Panc1 (cell line): ENCODE measurements at regions not wholly inside any gene's neighbourhood (a gene's known extent, or its start where the extent isn't known, plus 50 kb on each side); places are given as distances from the start of the nearest gene placed in this dataset.

Experiments used
- ATAC-seq: fragments of 200-7000 bp; cut with Tn5 transposase; 2 replicates; pipeline ENCODE4 v1.9.1; 2020; ENCODE audit warnings: mild to moderate bottlenecking, moderate library complexity
- BruUV-seq: library from RNA; stranded (reverse); fragments of 400-500 nt; replicated peaks from 2 replicates; lab custom pipeline; 2021; lab: Mats Ljungman, UMichigan
- CTCF ChIA-PET: fragments of 300-600 bp; sonication (Branson Sonifier 250); formaldehyde crosslinking; loops from one replicate; lab custom pipeline; 2022; ENCODE audit warnings: antibody characterized with exemption; lab: Charles Lee
- POLR2A ChIA-PET: fragments of 300-600 bp; sonication (Branson Sonifier 250); formaldehyde crosslinking; loops from one replicate; lab custom pipeline; 2022; ENCODE audit warnings: antibody characterized with exemption; lab: Charles Lee
- DNase-seq: peaks from one replicate; pipeline ENCODE4 v3.0.0-alpha.2; 2010; ENCODE audit warnings: low read depth, low spot score
- H3K27ac ChIP-seq: 2 replicates; pipeline ENCODE4 v1.5.1; 2011; ENCODE audit warnings: mild to moderate bottlenecking, low read length, inconsistent platforms
- H3K27me3 ChIP-seq: fragments of 200-500 bp; sonication (Bioruptor generic); 2 replicates; pipeline ENCODE4 v1.6.0; 2014; ENCODE audit warnings: low read length, inconsistent platforms; ENCODE audit not compliant: control insufficient read depth, insufficient read depth
- H3K36me3 ChIP-seq: fragments of 200-500 bp; sonication (Bioruptor generic); 2 replicates; pipeline ENCODE4 v1.5.1; 2014; ENCODE audit warnings: inconsistent platforms, mild to moderate bottlenecking, low read length, moderate library complexity; ENCODE audit not compliant: control insufficient read depth, insufficient read depth
- H3K4me1 ChIP-seq: 2 replicates; pipeline ENCODE4 v1.5.1; 2011; ENCODE audit warnings: inconsistent platforms, mild to moderate bottlenecking, low read length, moderate library complexity; ENCODE audit not compliant: control insufficient read depth, insufficient read depth
- H3K4me3 ChIP-seq, 2 experiments: 2 replicates each; pipeline ENCODE4 v1.5.1; 2011 to 2012; ENCODE audit warnings: low read depth in 2 of 2, low read length in 2 of 2, mild to moderate bottlenecking in 2 of 2, inconsistent platforms in 1 of 2, moderate library complexity in 1 of 2
- H3K9me3 ChIP-seq: fragments of 200-500 bp; sonication (Bioruptor generic); 2 replicates; pipeline ENCODE4 v1.5.1; 2014; ENCODE audit warnings: low read depth, mild to moderate bottlenecking, inconsistent platforms, low read length, moderate library complexity; ENCODE audit not compliant: control insufficient read depth, insufficient read depth
- POLR2AphosphoS5 ChIP-seq: IDR thresholded peaks from 2 replicates; pipeline ENCODE4 v1.6.1; 2012; ENCODE audit warnings: mild to moderate bottlenecking, low read depth, low read length, moderate library complexity
- SIN3A ChIP-seq: IDR thresholded peaks from 2 replicates; pipeline ENCODE4 v1.6.1; 2012; ENCODE audit warnings: low read depth, mild to moderate bottlenecking, low read length, moderate library complexity, borderline replicate concordance; ENCODE audit not compliant: insufficient read depth
- TCF7L2 ChIP-seq: IDR thresholded peaks from 2 replicates; pipeline ENCODE4 v1.6.1; 2011; ENCODE audit warnings: mild to moderate bottlenecking, low read depth, low read length, inconsistent platforms
- in situ Hi-C: cut with HindIII; loops from 2 replicates; pipeline ENCODE4 v1.10.0; 2016; ENCODE audit warnings: low sequenced_read_pairs, low pct_unique_long_range_greater_than_20kb
- intact Hi-C: fragments of 100-400 bp; cut with micrococcal nuclease; formaldehyde crosslinking; loops from one replicate; pipeline ENCODE4 v1.10.0; 2022; ENCODE audit not compliant: unreplicated experiment
- TF ChIP-seq, protein P1 (sequence below): fragments of 450-650 bp; IDR thresholded peaks from 2 replicates; pipeline ENCODE4 v1.5.1; 2017; ENCODE audit warnings: mild to moderate bottlenecking
- TF ChIP-seq, protein P2 (sequence below), 2 experiments: IDR thresholded peaks; 2 replicates each; pipeline ENCODE4 v1.6.1; 2011 to 2012; ENCODE audit warnings: low read depth in 2 of 2, control low read depth in 1 of 2, low read length in 1 of 2, mild to moderate bottlenecking in 1 of 2, moderate library complexity in 1 of 2; ENCODE audit not compliant: insufficient read depth in 1 of 2

DNA sequence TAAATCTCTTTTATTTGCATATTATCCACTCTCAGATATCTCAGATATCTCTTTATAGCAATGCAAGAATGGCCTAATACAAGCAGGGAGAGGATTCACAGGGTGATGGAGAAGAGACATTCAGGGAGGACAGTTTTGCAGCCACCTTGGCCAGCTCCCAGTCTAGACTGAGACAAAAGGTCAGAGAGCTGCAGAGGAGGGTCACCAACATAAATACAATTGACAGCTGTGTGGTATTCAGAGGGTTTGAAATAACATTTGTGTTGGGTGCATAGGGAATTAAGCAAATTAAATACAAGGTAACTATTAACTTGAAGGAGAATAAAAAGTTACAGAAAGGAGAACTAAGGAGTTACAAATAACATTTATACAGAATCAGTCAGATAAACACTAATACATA lies 189.5 kb upstream of the TAPT1 start:
- intact Hi-C loops (no loop called here), in situ Hi-C loops (no loop called here)
- ATAC-seq (no peak), DNase-seq (no peak)
- H3K27me3 ChIP-seq = no peaks in the 10 kb centered on the region
- ChIA-PET CTCF (no interaction called here), POLR2A (no interaction called here)
- no peaks in the 10 kb centered on the region for H3K9me3 ChIP-seq
- no peaks in the 10 kb centered on the region for H3K36me3 ChIP-seq
- no peak overlapping the region for H3K4me3 ChIP-seq
- H3K4me1 ChIP-seq = no peaks in the 10 kb centered on the region
- H3K27ac ChIP-seq = no peak overlapping the region
- TF ChIP-seq, protein P1, sequence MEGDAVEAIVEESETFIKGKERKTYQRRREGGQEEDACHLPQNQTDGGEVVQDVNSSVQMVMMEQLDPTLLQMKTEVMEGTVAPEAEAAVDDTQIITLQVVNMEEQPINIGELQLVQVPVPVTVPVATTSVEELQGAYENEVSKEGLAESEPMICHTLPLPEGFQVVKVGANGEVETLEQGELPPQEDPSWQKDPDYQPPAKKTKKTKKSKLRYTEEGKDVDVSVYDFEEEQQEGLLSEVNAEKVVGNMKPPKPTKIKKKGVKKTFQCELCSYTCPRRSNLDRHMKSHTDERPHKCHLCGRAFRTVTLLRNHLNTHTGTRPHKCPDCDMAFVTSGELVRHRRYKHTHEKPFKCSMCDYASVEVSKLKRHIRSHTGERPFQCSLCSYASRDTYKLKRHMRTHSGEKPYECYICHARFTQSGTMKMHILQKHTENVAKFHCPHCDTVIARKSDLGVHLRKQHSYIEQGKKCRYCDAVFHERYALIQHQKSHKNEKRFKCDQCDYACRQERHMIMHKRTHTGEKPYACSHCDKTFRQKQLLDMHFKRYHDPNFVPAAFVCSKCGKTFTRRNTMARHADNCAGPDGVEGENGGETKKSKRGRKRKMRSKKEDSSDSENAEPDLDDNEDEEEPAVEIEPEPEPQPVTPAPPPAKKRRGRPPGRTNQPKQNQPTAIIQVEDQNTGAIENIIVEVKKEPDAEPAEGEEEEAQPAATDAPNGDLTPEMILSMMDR = no peak
- TF ChIP-seq, protein P2, sequence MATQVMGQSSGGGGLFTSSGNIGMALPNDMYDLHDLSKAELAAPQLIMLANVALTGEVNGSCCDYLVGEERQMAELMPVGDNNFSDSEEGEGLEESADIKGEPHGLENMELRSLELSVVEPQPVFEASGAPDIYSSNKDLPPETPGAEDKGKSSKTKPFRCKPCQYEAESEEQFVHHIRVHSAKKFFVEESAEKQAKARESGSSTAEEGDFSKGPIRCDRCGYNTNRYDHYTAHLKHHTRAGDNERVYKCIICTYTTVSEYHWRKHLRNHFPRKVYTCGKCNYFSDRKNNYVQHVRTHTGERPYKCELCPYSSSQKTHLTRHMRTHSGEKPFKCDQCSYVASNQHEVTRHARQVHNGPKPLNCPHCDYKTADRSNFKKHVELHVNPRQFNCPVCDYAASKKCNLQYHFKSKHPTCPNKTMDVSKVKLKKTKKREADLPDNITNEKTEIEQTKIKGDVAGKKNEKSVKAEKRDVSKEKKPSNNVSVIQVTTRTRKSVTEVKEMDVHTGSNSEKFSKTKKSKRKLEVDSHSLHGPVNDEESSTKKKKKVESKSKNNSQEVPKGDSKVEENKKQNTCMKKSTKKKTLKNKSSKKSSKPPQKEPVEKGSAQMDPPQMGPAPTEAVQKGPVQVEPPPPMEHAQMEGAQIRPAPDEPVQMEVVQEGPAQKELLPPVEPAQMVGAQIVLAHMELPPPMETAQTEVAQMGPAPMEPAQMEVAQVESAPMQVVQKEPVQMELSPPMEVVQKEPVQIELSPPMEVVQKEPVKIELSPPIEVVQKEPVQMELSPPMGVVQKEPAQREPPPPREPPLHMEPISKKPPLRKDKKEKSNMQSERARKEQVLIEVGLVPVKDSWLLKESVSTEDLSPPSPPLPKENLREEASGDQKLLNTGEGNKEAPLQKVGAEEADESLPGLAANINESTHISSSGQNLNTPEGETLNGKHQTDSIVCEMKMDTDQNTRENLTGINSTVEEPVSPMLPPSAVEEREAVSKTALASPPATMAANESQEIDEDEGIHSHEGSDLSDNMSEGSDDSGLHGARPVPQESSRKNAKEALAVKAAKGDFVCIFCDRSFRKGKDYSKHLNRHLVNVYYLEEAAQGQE (IDR thresholded peaks at IDR 0.05; ENCODE audit: insufficient read depth in 1 of 2, low read depth in 2 of 2, low read length in 1 of 2) = no peak
- TF ChIP-seq TCF7L2 (no peak), SIN3A (no peak), POLR2AphosphoS5 (no peak)
- BruUV-seq = no TSS peak

DNA sequence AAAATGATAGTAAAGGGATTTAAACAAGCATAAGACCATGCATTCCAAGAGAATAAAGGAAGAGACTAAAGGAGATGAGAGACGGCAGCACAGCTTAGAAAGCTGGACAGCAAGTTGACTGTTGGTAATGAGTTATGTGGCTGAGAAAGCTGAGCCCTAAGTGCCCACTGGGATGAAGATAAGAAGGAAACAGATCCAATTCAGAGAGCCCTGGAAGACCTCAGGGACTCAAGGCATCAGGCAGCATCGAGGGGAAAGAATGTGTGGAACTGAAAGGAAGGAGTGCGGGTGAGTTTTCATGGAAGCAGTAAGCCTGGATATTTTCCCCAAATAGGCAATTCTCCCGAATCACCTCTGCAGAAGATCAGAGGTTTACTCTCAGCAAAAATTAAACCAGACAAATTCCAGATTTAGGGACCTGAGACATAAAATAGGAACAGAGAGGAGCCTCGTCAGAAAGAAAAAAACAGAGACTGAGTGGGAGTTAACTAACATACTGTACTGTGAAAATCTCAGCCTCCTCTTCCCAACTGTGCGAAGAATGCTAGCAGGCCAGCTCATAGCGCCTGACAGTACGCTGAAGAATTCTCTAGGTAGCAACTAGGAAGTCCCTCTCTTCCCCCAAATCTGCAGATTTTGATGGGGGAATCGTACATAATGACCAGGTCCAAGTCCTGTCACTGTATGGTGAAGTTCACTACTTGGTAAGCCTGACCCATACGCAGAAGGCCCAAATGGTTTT lies 187.7 kb upstream of the TAPT1 start:
- TF ChIP-seq, protein P1 = no peak
- TF ChIP-seq POLR2AphosphoS5 (no peak), SIN3A (no peak), TCF7L2 (no peak)
- TF ChIP-seq, protein P2 (IDR thresholded peaks at IDR 0.05; ENCODE audit: insufficient read depth in 1 of 2, low read depth in 2 of 2, low read length in 1 of 2) = no peak
- no peak for DNase-seq
- ATAC-seq = no peak
- Histone ChIP-seq H3K4me1 (no peaks in the 10 kb centered on the region), H3K9me3 (no peaks in the 10 kb centered on the region), H3K27ac (no peak overlapping the region), H3K27me3 (no peaks in the 10 kb centered on the region), H3K36me3 (no peaks in the 10 kb centered on the region), H3K4me3 (no peak overlapping the region)
- in situ Hi-C loops = no loop called here
- intact Hi-C loops = no loop called here
- BruUV-seq = no TSS peak
- POLR2A ChIA-PET = no interaction called here
- CTCF ChIA-PET = no interaction called here
